GM23248 (cell line): ENCODE measurements at regions not wholly inside any gene's neighbourhood (a gene's known extent, or its start where the extent isn't known, plus 50 kb on each side); places are given as distances from the start of the nearest gene placed in this dataset.

Experiments used
- DNase-seq: peaks from one replicate; pipeline ENCODE4 v3.0.0-alpha.2; 2015
- H2AFZ ChIP-seq: fragments of 200-600 bp; sonication (generic); 2 replicates; pipeline ENCODE4 v1.6.1; 2016; ENCODE audit warnings: antibody characterized with exemption
- H3F3A ChIP-seq: fragments of 200-600 bp; sonication (generic); 2 replicates; pipeline ENCODE4 v1.6.1; 2016; ENCODE audit warnings: mild to moderate bottlenecking, antibody characterized with exemption, mixed run types; ENCODE audit not compliant: insufficient read depth
- H3K27ac ChIP-seq: fragments of 200-600 bp; sonication (generic); 2 replicates; pipeline ENCODE4 v1.5.1; 2016; ENCODE audit warnings: mild to moderate bottlenecking
- H3K27me3 ChIP-seq: fragments of 200-600 bp; sonication (generic); replicated peaks from 2 replicates; pipeline ENCODE4 v1.6.1; 2016; ENCODE audit warnings: mild to moderate bottlenecking; ENCODE audit not compliant: insufficient read depth
- H3K36me3 ChIP-seq: fragments of 200-600 bp; sonication (generic); 2 replicates; pipeline ENCODE4 v1.6.1; 2016; ENCODE audit warnings: low read depth, mild to moderate bottlenecking
- H3K4me1 ChIP-seq: fragments of 200-600 bp; sonication (generic); 2 replicates; pipeline ENCODE4 v1.6.1; 2016; ENCODE audit warnings: mild to moderate bottlenecking; ENCODE audit not compliant: insufficient read depth
- H3K4me2 ChIP-seq: fragments of 200-600 bp; sonication (generic); one replicate; pipeline ENCODE4 v1.6.1; 2016; ENCODE audit warnings: mild to moderate bottlenecking; ENCODE audit not compliant: unreplicated experiment
- H3K4me3 ChIP-seq: fragments of 200-600 bp; sonication (generic); 2 replicates; pipeline ENCODE4 v1.5.1; 2016; ENCODE audit warnings: mild to moderate bottlenecking
- H3K79me2 ChIP-seq: fragments of 200-600 bp; sonication (generic); 2 replicates; pipeline ENCODE4 v1.6.1; 2016; ENCODE audit warnings: mild to moderate bottlenecking; ENCODE audit not compliant: insufficient read depth
- H3K9ac ChIP-seq: fragments of 200-600 bp; sonication (generic); 2 replicates; pipeline ENCODE4 v1.6.1; 2016; ENCODE audit warnings: mild to moderate bottlenecking
- H3K9me2 ChIP-seq: fragments of 200-600 bp; sonication (generic); 2 replicates; pipeline ENCODE4 v1.6.1; 2016; ENCODE audit warnings: mixed run types, mild to moderate bottlenecking, moderate library complexity; ENCODE audit not compliant: insufficient read depth
- H3K9me3 ChIP-seq: fragments of 200-600 bp; sonication (generic); one replicate; pipeline ENCODE4 v1.6.1; 2017; ENCODE audit warnings: low read depth
- H4K20me1 ChIP-seq: fragments of 200-600 bp; sonication (generic); 2 replicates; pipeline ENCODE4 v1.6.0; 2016; ENCODE audit not compliant: insufficient read depth
- EZH2 ChIP-seq: fragments of 200-600 bp; sonication (generic); IDR thresholded peaks from 2 replicates; pipeline ENCODE4 v1.6.1; 2018; ENCODE audit warnings: antibody characterized with exemption, mild to moderate bottlenecking; ENCODE audit not compliant: insufficient read depth, poor library complexity, severe bottlenecking
- EZH2phosphoT487 ChIP-seq: fragments of 200-600 bp; sonication (generic); IDR thresholded peaks from 2 replicates; pipeline ENCODE4 v1.6.1; 2018; ENCODE audit warnings: antibody characterized with exemption, moderate library complexity, mild to moderate bottlenecking, low read depth; ENCODE audit not compliant: insufficient read depth
- WGBS, 2 experiments: methylation state at CpG; one replicate each; pipeline ENCODE4 v1.1.6; 2015 to 2017; ENCODE audit warnings: low lambda C conversion rate in 2 of 2, low coverage in 1 of 2; ENCODE audit errors: missing lambda C conversion rate in 2 of 2; 5-methylcytosine and 5-hydroxymethylcytosine counted together
- in situ Hi-C: fragments of 300-500 bp; cut with MboI; formaldehyde crosslinking; loops from 2 replicates; pipeline ENCODE4 v1.15.0; 2020

DNA sequence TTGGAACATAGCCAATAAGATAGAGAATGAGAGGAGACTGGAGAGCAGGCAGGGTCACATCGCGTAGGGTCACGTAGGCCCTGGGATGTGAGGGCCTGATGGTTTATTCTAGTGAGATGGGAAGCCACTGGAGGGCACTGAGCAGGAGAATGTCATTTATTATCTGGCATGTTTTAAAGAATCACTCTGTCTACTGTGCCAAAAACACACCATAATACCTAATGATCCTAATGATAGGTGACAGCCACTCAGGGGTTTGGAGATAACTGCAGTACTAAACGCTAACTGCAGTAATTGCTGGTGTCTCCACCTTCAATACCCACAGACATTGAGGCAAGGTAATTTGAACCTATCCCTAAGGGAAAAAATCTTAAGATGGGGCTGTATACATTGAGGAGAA is 185.4 kb downstream of the TTLL7 start:
- H3K4me2 ChIP-seq, result no peak overlapping the region
- H3K9me2 ChIP-seq, result no peaks in the 10 kb centered on the region
- no peaks in the 10 kb centered on the region for H3K27me3 ChIP-seq
- no peak for TF ChIP-seq EZH2
- TF ChIP-seq EZH2phosphoT487, result no peak
- H4K20me1 ChIP-seq, result no peaks in the 10 kb centered on the region
- in situ Hi-C loops, result no loop called here
- H3K79me2 ChIP-seq, result no peaks in the 10 kb centered on the region
- no peak overlapping the region for H3K27ac ChIP-seq
- WGBS, 2 experiments, result 92 to 97% methylated on average over 4 of the region's 4 CpGs
- H3K36me3 ChIP-seq, result no peaks in the 10 kb centered on the region
- no peak overlapping the region for H3K9ac ChIP-seq
- H3K9me3 ChIP-seq, result no peaks in the 10 kb centered on the region
- DNase-seq, result no peak
- H2AFZ ChIP-seq, result no peak overlapping the region
- no peaks in the 10 kb centered on the region for H3F3A ChIP-seq
- H3K4me1 ChIP-seq, result peaks cover 7% of the 10 kb centered on the region; the same call in 1 of the 2 replicates
- no peak overlapping the region for H3K4me3 ChIP-seq

GRCh38 chr1:83810144-83810543 is 188.8 kb downstream of the TTLL7 start:
- Histone ChIP-seq H4K20me1 (no peaks in the 10 kb centered on the region), H3K27ac (no peak overlapping the region), H3K27me3 (no peaks in the 10 kb centered on the region), H3K4me3 (no peak overlapping the region), H2AFZ (no peak overlapping the region), H3F3A (no peaks in the 10 kb centered on the region), H3K9me3 (no peaks in the 10 kb centered on the region), H3K4me2 (no peak overlapping the region), H3K9ac (no peak overlapping the region), H3K4me1 (0 out of 2 replicates have a peak, but pooled peaks cover 2% of the 10 kb centered on the region), H3K79me2 (no peaks in the 10 kb centered on the region), H3K9me2 (no peaks in the 10 kb centered on the region), H3K36me3 (no peaks in the 10 kb centered on the region)
- WGBS, 2 experiments, result 63 to 70% methylated on average over 4 of the region's 4 CpGs
- TF ChIP-seq EZH2, result no peak
- no peak for TF ChIP-seq EZH2phosphoT487
- in situ Hi-C loops, result no loop called here
- no peak for DNase-seq

DNA sequence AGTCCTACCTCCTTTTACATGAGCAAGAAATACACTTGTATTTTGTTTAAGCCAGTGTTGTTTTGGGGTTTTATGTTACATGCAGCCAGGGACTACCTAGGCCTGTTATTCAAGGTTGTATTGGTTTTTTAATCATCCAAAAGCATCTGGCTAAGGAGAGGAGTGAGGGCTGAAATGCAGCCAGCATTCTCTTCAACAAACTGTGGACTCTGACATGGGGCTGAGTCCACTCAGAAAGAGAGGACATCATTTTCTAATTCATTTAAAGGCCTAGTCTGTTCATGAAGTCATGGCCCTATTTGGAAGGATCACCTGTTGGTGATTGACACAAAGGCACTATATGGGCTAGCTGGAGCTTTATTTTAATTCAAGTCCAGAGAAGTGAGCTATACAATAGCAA is 190.4 kb downstream of the TTLL7 start:
- H3K27ac ChIP-seq, result no peak overlapping the region
- no peak for TF ChIP-seq EZH2
- no peak for TF ChIP-seq EZH2phosphoT487
- no peaks in the 10 kb centered on the region for H3K9me3 ChIP-seq
- H4K20me1 ChIP-seq, result no peaks in the 10 kb centered on the region
- H3K36me3 ChIP-seq, result no peaks in the 10 kb centered on the region
- no peak overlapping the region for H3K4me2 ChIP-seq
- no peaks in the 10 kb centered on the region for H3K9me2 ChIP-seq
- H2AFZ ChIP-seq, result no peak overlapping the region
- no peaks in the 10 kb centered on the region for H3K4me1 ChIP-seq
- in situ Hi-C loops, result no loop called here
- no peak for DNase-seq
- H3K9ac ChIP-seq, result no peak overlapping the region
- H3K27me3 ChIP-seq, result no peaks in the 10 kb centered on the region
- no peaks in the 10 kb centered on the region for H3K79me2 ChIP-seq
- no peak overlapping the region for H3K4me3 ChIP-seq
- no peaks in the 10 kb centered on the region for H3F3A ChIP-seq

- H3F3A ChIP-seq, result no peaks in the 10 kb centered on the region
- no peaks in the 10 kb centered on the region for H4K20me1 ChIP-seq
- no peaks in the 10 kb centered on the region for H3K27me3 ChIP-seq
- H3K9me2 ChIP-seq, result no peaks in the 10 kb centered on the region
- H3K36me3 ChIP-seq, result no peaks in the 10 kb centered on the region
- no peak overlapping the region for H3K4me3 ChIP-seq
- in situ Hi-C loops, result no loop called here
- 7% methylated on average over 3 of the region's 3 CpGs for WGBS, 2 experiments
- TF ChIP-seq EZH2phosphoT487, result no peak
- no peak for TF ChIP-seq EZH2
- H3K9ac ChIP-seq, result no peak overlapping the region
- no peak for DNase-seq
- H2AFZ ChIP-seq, result no peak overlapping the region
- no peaks in the 10 kb centered on the region for H3K4me1 ChIP-seq
- H3K27ac ChIP-seq, result no peak overlapping the region
- no peaks in the 10 kb centered on the region for H3K79me2 ChIP-seq
- no peak overlapping the region for H3K4me2 ChIP-seq
- no peaks in the 10 kb centered on the region for H3K9me3 ChIP-seq
Measured at GRCh38 chr1:83807821-83808220, 191.1 kb downstream of the TTLL7 start.

DNA sequence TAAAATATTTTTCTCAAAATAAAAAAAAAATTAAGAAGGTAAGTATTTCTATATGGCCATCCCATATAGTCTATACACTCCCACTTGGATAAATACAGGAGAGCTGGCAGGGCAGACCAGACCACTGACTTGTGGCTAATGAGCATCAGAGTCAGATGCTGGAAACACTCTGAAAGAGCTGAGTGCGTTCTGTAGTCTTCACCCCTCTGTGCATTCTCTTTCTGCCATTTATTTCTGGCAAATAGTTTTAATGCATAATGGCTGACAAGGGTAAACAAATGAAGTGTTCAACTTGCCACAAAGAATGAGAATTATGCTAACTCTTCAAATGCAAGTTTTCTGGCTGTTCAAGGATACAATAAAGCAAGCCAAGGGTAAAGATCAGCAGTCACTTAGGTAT is 191.7 kb downstream of the TTLL7 start:
- in situ Hi-C loops, result no loop called here
- no peak overlapping the region for H3K4me2 ChIP-seq
- no peak for TF ChIP-seq EZH2
- no peak for TF ChIP-seq EZH2phosphoT487
- no peaks in the 10 kb centered on the region for H3K79me2 ChIP-seq
- H3F3A ChIP-seq, result no peaks in the 10 kb centered on the region
- H3K4me1 ChIP-seq, result no peaks in the 10 kb centered on the region
- no peak overlapping the region for H3K27ac ChIP-seq
- DNase-seq, result no peak
- no peaks in the 10 kb centered on the region for H3K27me3 ChIP-seq
- H3K9me3 ChIP-seq, result no peaks in the 10 kb centered on the region
- no peaks in the 10 kb centered on the region for H3K9me2 ChIP-seq
- no peak overlapping the region for H3K9ac ChIP-seq
- no peak overlapping the region for H3K4me3 ChIP-seq
- no peak overlapping the region for H2AFZ ChIP-seq
- no peaks in the 10 kb centered on the region for H4K20me1 ChIP-seq
- 50 to 54% methylated on average over 1 of the region's 1 CpG for WGBS, 2 experiments
- no peaks in the 10 kb centered on the region for H3K36me3 ChIP-seq
